Ascending aorta (tissue), 2 donors: ENCODE measurements at regions not wholly inside any gene's neighbourhood (a gene's known extent, or its start where the extent isn't known, plus 50 kb on each side); places are given as distances from the start of the nearest gene placed in this dataset.

Experiments
- DNase-seq, 2 donors: peaks; one replicate each; pipeline ENCODE4 v3.0.0-alpha.2; 2019; ENCODE audit warnings: low spot score in 2 of 2
- H3K27ac ChIP-seq, 2 donors: fragments of 200-600 bp; sonication (generic); one replicate each; pipeline ENCODE4 v1.5.1; 2016 to 2017; ENCODE audit warnings: mild to moderate bottlenecking in 1 of 2
- H3K27me3 ChIP-seq: fragments of 200-600 bp; sonication (generic); one replicate; pipeline ENCODE4 v1.5.1; 2017
- H3K36me3 ChIP-seq, 2 donors: fragments of 200-600 bp; sonication (generic); one replicate each; pipeline ENCODE4 v1.5.1; 2016
- H3K4me1 ChIP-seq, 2 donors: fragments of 200-600 bp; sonication (generic); one replicate each; pipeline ENCODE4 v1.5.1; 2016 to 2017; ENCODE audit warnings: mild to moderate bottlenecking in 1 of 2
- H3K4me3 ChIP-seq, 2 donors: fragments of 200-600 bp; sonication (generic); one replicate each; pipeline ENCODE4 v1.5.1; 2016 to 2017; ENCODE audit warnings: mild to moderate bottlenecking in 1 of 2
- H3K9me3 ChIP-seq, 2 donors: fragments of 200-600 bp; sonication (generic); one replicate each; pipeline ENCODE4 v1.5.1; 2016
- CTCF ChIP-seq, 3 experiments: fragments of 200-600 bp in 2 of 3; fragments of 450-650 bp in 1 of 3; sonication (generic) in 2 of 3; IDR thresholded peaks; one replicate each; pipeline ENCODE4 v1.5.1; 2016 to 2019; ENCODE audit warnings: antibody characterized with exemption in 3 of 3, mild to moderate bottlenecking in 1 of 3, moderate library complexity in 1 of 3
- intact Hi-C: fragments of 100-400 bp; cut with DNase I; formaldehyde crosslinking; loops from one replicate; pipeline ENCODE4 v1.15.1; 2023

GRCh38 chr5:118762291-118762690 is 226.1 kb downstream of the DTWD2 start:
- H3K4me1 ChIP-seq = no peaks in the 10 kb centered on the region
- no peaks in the 10 kb centered on the region for H3K27me3 ChIP-seq
- no peaks in the 10 kb centered on the region for H3K36me3 ChIP-seq
- H3K9me3 ChIP-seq = no peaks in the 10 kb centered on the region
- no peak overlapping the region for H3K27ac ChIP-seq
- DNase-seq = no peak
- intact Hi-C loops = no loop called here
- no peak for TF ChIP-seq CTCF (IDR thresholded peaks at IDR 0.05)
- H3K4me3 ChIP-seq = no peak overlapping the region

- H3K4me3 ChIP-seq = no peak overlapping the region
- no peaks in the 10 kb centered on the region for H3K36me3 ChIP-seq
- intact Hi-C loops = no loop called here
- H3K4me1 ChIP-seq = no peaks in the 10 kb centered on the region
- TF ChIP-seq CTCF (IDR thresholded peaks at IDR 0.05) = no peak
- H3K27me3 ChIP-seq = no peaks in the 10 kb centered on the region
- no peak for DNase-seq
- H3K27ac ChIP-seq = no peak overlapping the region
- H3K9me3 ChIP-seq = no peaks in the 10 kb centered on the region
These were observed 226.5 kb downstream of the DTWD2 start for GRCh38 chr5:118761814-118762213.

GRCh38 chr5:118752969-118753368 is 235.4 kb downstream of the DTWD2 start:
- Histone ChIP-seq H3K27me3 (no peaks in the 10 kb centered on the region), H3K4me3 (no peak overlapping the region), H3K9me3 (no peaks in the 10 kb centered on the region), H3K4me1 (no peaks in the 10 kb centered on the region), H3K36me3 (no peaks in the 10 kb centered on the region), H3K27ac (no peak overlapping the region)
- TF ChIP-seq CTCF (IDR thresholded peaks at IDR 0.05) = no peak
- intact Hi-C loops = no loop called here
- DNase-seq = no peak

GRCh38 chr5:118736396-118736795 is 252.0 kb downstream of the DTWD2 start:
- intact Hi-C loops = no loop called here
- H3K9me3 ChIP-seq = no peaks in the 10 kb centered on the region
- no peak overlapping the region for H3K4me3 ChIP-seq
- TF ChIP-seq CTCF (IDR thresholded peaks at IDR 0.05) = no peak
- no peaks in the 10 kb centered on the region for H3K27me3 ChIP-seq
- DNase-seq = no peak
- no peak overlapping the region for H3K27ac ChIP-seq
- H3K36me3 ChIP-seq = no peaks in the 10 kb centered on the region
- no peaks in the 10 kb centered on the region for H3K4me1 ChIP-seq

- Histone ChIP-seq H3K27me3 (no peaks in the 10 kb centered on the region), H3K36me3 (no peaks in the 10 kb centered on the region), H3K4me1 (no peaks in the 10 kb centered on the region), H3K4me3 (no peak overlapping the region), H3K27ac (no peak overlapping the region), H3K9me3 (no peaks in the 10 kb centered on the region)
- no peak for DNase-seq
- TF ChIP-seq CTCF (IDR thresholded peaks at IDR 0.05) = no peak
- intact Hi-C loops = no loop called here
These were observed 255.0 kb downstream of the DTWD2 start for GRCh38 chr5:118733394-118733793.

- Histone ChIP-seq H3K9me3 (no peaks in the 10 kb centered on the region), H3K27ac (no peak overlapping the region), H3K4me1 (no peaks in the 10 kb centered on the region), H3K27me3 (no peaks in the 10 kb centered on the region), H3K36me3 (no peaks in the 10 kb centered on the region), H3K4me3 (no peak overlapping the region)
- no peak for TF ChIP-seq CTCF (IDR thresholded peaks at IDR 0.05)
- DNase-seq = no peak
- intact Hi-C loops = no loop called here
These were observed 260.2 kb downstream of the DTWD2 start for GRCh38 chr5:118728191-118728590.
